ENCODE measurements at regions not wholly inside any gene's neighbourhood (a gene's known extent, or its start where the extent isn't known, plus 50 kb on each side); places are given as distances from the start of the nearest gene placed in this dataset.
"Not testable (repeated sequence)": the region's sequence is repeated elsewhere in the genome, so short reads cannot be mapped to it uniquely, and the experiment has no call there.

- in situ Hi-C loops (cut with HindIII; ENCODE audit: low pct_ligation_motif_present, low sequenced_read_pairs) = no loop called here
- Histone ChIP-seq H3K27me3 (replicated peaks) (no peaks in the 10 kb centered on the region), H3K36me3 (replicated peaks) (no peaks in the 10 kb centered on the region), H3K4me3 (ENCODE audit: low read depth, low read length) (no peak overlapping the region), H3K27ac (no peak overlapping the region)
- TF ChIP-seq, protein P1, sequence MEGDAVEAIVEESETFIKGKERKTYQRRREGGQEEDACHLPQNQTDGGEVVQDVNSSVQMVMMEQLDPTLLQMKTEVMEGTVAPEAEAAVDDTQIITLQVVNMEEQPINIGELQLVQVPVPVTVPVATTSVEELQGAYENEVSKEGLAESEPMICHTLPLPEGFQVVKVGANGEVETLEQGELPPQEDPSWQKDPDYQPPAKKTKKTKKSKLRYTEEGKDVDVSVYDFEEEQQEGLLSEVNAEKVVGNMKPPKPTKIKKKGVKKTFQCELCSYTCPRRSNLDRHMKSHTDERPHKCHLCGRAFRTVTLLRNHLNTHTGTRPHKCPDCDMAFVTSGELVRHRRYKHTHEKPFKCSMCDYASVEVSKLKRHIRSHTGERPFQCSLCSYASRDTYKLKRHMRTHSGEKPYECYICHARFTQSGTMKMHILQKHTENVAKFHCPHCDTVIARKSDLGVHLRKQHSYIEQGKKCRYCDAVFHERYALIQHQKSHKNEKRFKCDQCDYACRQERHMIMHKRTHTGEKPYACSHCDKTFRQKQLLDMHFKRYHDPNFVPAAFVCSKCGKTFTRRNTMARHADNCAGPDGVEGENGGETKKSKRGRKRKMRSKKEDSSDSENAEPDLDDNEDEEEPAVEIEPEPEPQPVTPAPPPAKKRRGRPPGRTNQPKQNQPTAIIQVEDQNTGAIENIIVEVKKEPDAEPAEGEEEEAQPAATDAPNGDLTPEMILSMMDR (IDR thresholded peaks at IDR 0.05; ENCODE audit: low read depth, low read length, missing control alignments) = no peak
- no peak for DNase-seq
Observed at GRCh38 chr21:14058566-14058965, 152.2 kb downstream of the LIPI start.

GRCh38 chr21:14057841-14058481, 152.8 kb downstream of the LIPI start:
- H3K4me3 ChIP-seq (ENCODE audit: low read depth, low read length); H3K27me3 ChIP-seq (replicated peaks); H3K27ac ChIP-seq; H3K36me3 ChIP-seq (replicated peaks); in situ Hi-C loops (cut with HindIII; ENCODE audit: low pct_ligation_motif_present, low sequenced_read_pairs): not testable (repeated sequence)
- peak; percentile 42 for DNase-seq

GRCh38 chr21:14057313-14057712, 153.4 kb downstream of the LIPI start:
- TF ChIP-seq, protein P1 (IDR thresholded peaks at IDR 0.05; ENCODE audit: low read depth, low read length, missing control alignments) = no peak
- Histone ChIP-seq H3K27me3 (replicated peaks) (no peaks in the 10 kb centered on the region), H3K27ac (no peak overlapping the region), H3K4me3 (ENCODE audit: low read depth, low read length) (no peak overlapping the region), H3K36me3 (replicated peaks) (no peaks in the 10 kb centered on the region)
- no peak for DNase-seq
- in situ Hi-C loops (cut with HindIII; ENCODE audit: low pct_ligation_motif_present, low sequenced_read_pairs) = no loop called here

- Histone ChIP-seq H3K27me3 (replicated peaks) (no peaks in the 10 kb centered on the region), H3K36me3 (replicated peaks) (no peaks in the 10 kb centered on the region), H3K4me3 (ENCODE audit: low read depth, low read length) (no peak overlapping the region), H3K27ac (no peak overlapping the region)
- no peak for DNase-seq
- TF ChIP-seq, protein P1 (IDR thresholded peaks at IDR 0.05; ENCODE audit: low read depth, low read length, missing control alignments) = no peak
- in situ Hi-C loops (cut with HindIII; ENCODE audit: low pct_ligation_motif_present, low sequenced_read_pairs) = no loop called here
Observed at GRCh38 chr21:14056771-14057191, 154.0 kb downstream of the LIPI start.

- not testable (repeated sequence) for DNase-seq; H3K4me3 ChIP-seq (ENCODE audit: low read depth, low read length)
Observed at GRCh38 chr21:14055746-14056515, 154.8 kb downstream of the LIPI start.

DNA sequence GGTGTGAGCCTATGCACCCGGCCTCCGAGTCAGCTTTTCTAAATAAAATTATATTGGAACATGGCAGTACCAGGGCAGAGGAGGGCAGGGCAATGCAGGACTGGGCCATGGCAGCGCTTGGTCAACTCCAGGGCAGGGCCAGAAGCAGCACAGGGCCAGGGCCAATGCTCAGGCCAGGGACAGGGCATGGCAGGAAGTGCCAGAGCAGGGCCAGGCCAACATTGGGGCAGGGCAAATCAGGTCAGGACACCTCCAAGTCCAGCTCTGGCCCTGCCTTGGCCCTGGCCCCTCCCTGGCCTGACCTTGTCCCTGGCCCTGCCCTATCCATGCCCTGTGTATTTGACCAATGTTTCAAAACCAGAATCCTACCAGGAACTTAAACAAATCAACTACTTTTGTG, 156.1 kb downstream of the LIPI start:
- no peak for DNase-seq
- in situ Hi-C loops (cut with HindIII; ENCODE audit: low pct_ligation_motif_present, low sequenced_read_pairs) = no loop called here
- H3K27me3 ChIP-seq (replicated peaks) = no peaks in the 10 kb centered on the region
- H3K36me3 ChIP-seq (replicated peaks) = no peaks in the 10 kb centered on the region
- H3K4me3 ChIP-seq (ENCODE audit: low read depth, low read length) = no peak overlapping the region
- TF ChIP-seq, protein P1 (IDR thresholded peaks at IDR 0.05; ENCODE audit: low read depth, low read length, missing control alignments) = no peak
- no peak overlapping the region for H3K27ac ChIP-seq

More at GRCh38 chr21:14055746-14056515, 154.8 kb downstream of the LIPI start:
- H3K36me3 ChIP-seq (replicated peaks); H3K27me3 ChIP-seq (replicated peaks); H3K27ac ChIP-seq; in situ Hi-C loops (cut with HindIII; ENCODE audit: low pct_ligation_motif_present, low sequenced_read_pairs): not testable (repeated sequence)
